Lower leg skin (tissue), 4 donors: ENCODE measurements at regions not wholly inside any gene's neighbourhood (a gene's known extent, or its start where the extent isn't known, plus 50 kb on each side); places are given as distances from the start of the nearest gene placed in this dataset.

Experiments used
- DNase-seq, 2 donors: peaks; one replicate each; pipeline ENCODE4 v3.0.0-alpha.2; 2019; ENCODE audit warnings: low spot score in 2 of 2
- H3K4me3 ChIP-seq: fragments of 200-600 bp; sonication (generic); 2 replicates; pipeline ENCODE4 v1.5.1; 2017; ENCODE audit warnings: mild to moderate bottlenecking, low read depth; ENCODE audit not compliant: poor library complexity, severe bottlenecking
- POLR2A ChIP-seq, 2 donors: fragments of 450-650 bp; IDR thresholded peaks; one replicate each; pipeline ENCODE4 v1.6.1; 2016 to 2017; ENCODE audit warnings: antibody characterized with exemption in 2 of 2, mild to moderate bottlenecking in 1 of 2, moderate library complexity in 1 of 2
- WGBS, 2 donors: methylation state at CpG; one replicate each; pipeline ENCODE4 v1.1.5; 2018; 5-methylcytosine and 5-hydroxymethylcytosine counted together
- intact Hi-C: fragments of 100-400 bp; cut with DNase I; formaldehyde crosslinking; loops from one replicate; pipeline ENCODE4 v1.15.0; 2023; ENCODE audit warnings: low total_unique reads
- TF ChIP-seq, protein P1 (sequence below), 3 donors: fragments of 450-650 bp; IDR thresholded peaks; one replicate each; pipeline ENCODE4 v1.5.1; 2016; ENCODE audit warnings: antibody characterized with exemption in 3 of 3, mild to moderate bottlenecking in 3 of 3, moderate library complexity in 2 of 3

GRCh38 chr11:104523611-104524010 is 359.7 kb upstream of the PDGFD start:
- 74 to 89% methylated on average over 1 of the region's 1 CpG for WGBS, 2 donors

DNA sequence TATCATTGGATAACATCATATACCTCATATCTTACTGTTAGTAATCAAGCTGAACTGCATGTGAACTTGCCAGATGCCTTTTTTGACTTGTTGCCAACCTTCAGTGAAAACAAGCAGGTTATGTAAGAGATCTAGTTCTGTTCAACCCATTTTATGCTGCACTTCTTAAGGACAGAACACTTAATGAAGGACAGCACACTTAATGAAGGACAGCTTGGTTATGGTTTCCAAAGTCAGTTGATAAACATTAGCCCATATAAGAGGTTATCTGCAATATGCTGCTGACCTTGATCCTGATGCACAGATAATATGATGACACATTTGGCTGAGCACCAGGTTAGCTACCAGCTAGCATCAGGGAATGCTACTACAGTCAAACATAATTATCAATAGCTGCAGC is 358.7 kb upstream of the PDGFD start:
- TF ChIP-seq POLR2A (IDR thresholded peaks at IDR 0.05) = no peak
- TF ChIP-seq, protein P1, sequence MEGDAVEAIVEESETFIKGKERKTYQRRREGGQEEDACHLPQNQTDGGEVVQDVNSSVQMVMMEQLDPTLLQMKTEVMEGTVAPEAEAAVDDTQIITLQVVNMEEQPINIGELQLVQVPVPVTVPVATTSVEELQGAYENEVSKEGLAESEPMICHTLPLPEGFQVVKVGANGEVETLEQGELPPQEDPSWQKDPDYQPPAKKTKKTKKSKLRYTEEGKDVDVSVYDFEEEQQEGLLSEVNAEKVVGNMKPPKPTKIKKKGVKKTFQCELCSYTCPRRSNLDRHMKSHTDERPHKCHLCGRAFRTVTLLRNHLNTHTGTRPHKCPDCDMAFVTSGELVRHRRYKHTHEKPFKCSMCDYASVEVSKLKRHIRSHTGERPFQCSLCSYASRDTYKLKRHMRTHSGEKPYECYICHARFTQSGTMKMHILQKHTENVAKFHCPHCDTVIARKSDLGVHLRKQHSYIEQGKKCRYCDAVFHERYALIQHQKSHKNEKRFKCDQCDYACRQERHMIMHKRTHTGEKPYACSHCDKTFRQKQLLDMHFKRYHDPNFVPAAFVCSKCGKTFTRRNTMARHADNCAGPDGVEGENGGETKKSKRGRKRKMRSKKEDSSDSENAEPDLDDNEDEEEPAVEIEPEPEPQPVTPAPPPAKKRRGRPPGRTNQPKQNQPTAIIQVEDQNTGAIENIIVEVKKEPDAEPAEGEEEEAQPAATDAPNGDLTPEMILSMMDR (IDR thresholded peaks at IDR 0.05) = no peak
- DNase-seq = no peak
- H3K4me3 ChIP-seq = no peak overlapping the region
- intact Hi-C loops = no loop called here

More at GRCh38 chr11:104523611-104524010, 359.7 kb upstream of the PDGFD start:
- TF ChIP-seq, protein P1 (IDR thresholded peaks at IDR 0.05) = no peak
- TF ChIP-seq POLR2A (IDR thresholded peaks at IDR 0.05) = no peak
- intact Hi-C loops = no loop called here
- no peak for DNase-seq
- H3K4me3 ChIP-seq = no peak overlapping the region

DNA sequence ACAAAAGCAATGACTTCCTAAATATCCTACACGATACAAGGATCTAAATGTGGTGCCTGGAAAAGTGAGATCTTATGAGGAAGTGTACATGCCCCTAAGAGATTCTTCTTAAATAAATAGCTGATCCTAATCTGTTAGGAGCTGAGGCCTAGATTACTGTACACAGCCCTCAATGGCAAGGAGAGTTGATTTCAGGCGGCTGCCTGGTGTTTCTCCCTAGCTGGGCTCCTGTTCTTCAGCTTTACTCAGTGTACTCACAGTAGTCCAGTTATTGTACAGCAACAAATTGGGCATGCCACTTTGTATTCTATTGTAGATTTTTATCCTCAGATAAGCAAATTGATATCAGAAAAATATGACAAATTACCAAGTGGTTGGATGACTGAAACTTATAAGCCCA is 358.2 kb upstream of the PDGFD start:
- 79 to 84% methylated on average over 2 of the region's 2 CpGs for WGBS, 2 donors
- TF ChIP-seq, protein P1 (IDR thresholded peaks at IDR 0.05) = no peak
- no peak for TF ChIP-seq POLR2A (IDR thresholded peaks at IDR 0.05)
- H3K4me3 ChIP-seq = no peak overlapping the region
- intact Hi-C loops = no loop called here
- no peak for DNase-seq

DNA sequence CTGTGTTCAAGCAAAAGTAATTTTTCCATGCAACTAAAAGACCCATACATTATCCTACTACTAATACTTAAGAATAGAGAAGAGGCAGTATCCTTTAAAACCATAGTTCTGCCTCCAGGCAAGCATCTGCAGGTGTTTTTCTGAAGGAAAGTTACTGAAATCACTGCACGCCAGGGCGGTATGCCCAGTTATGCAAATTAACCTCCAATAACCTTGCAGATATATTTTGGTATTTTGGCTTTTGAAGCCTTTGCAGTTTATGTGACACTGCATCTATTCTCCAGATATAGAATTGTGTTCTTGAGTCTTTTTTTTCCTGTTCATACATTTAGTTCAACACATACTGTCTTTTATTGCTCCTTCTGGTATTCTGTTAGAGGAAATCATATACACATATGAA is 346.2 kb upstream of the PDGFD start:
- no peak for DNase-seq
- TF ChIP-seq, protein P1 (IDR thresholded peaks at IDR 0.05) = no peak
- TF ChIP-seq POLR2A (IDR thresholded peaks at IDR 0.05) = no peak
- no peak overlapping the region for H3K4me3 ChIP-seq
- WGBS, 2 donors = 46 to 60% methylated on average over 2 of the region's 2 CpGs
- intact Hi-C loops = no loop called here

- intact Hi-C loops = no loop called here
- no peak for TF ChIP-seq POLR2A (IDR thresholded peaks at IDR 0.05)
- TF ChIP-seq, protein P1 (IDR thresholded peaks at IDR 0.05) = no peak
Observed at GRCh38 chr11:104490182-104490581, 326.2 kb upstream of the PDGFD start.

DNA sequence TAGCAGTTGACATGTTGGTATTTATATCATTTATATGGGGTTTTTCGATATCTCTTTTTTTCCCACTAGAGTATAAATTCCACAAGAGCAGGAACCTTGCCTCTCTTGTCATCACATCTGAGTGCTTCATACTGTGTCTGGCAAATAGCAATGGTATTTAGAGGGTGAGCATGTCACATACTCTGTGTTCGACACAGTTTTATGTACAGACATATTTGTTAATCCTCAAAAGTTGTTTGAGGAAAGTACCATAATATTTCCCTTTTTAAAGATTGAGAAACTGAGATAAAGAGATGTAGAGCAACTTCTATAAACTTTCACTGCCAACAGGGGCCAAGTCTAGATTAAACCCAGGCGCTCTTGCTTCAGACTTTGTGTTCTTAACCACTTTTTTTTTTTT is 324.6 kb upstream of the PDGFD start:
- intact Hi-C loops = no loop called here
- WGBS, 2 donors = 88 to 94% methylated on average over 3 of the region's 3 CpGs
- TF ChIP-seq, protein P1 (IDR thresholded peaks at IDR 0.05) = no peak
- TF ChIP-seq POLR2A (IDR thresholded peaks at IDR 0.05) = no peak
- H3K4me3 ChIP-seq = no peak overlapping the region
- no peak for DNase-seq

More at GRCh38 chr11:104490182-104490581, 326.2 kb upstream of the PDGFD start:
- 87 to 91% methylated on average over 6 of the region's 6 CpGs for whole genome bisulfite sequencing, 2 donors
- no peak for DNase-seq
- no peak overlapping the region for H3K4me3 ChIP-seq
